WTC11 (cell line): ENCODE measurements at regions not wholly inside any gene's neighbourhood (a gene's known extent, or its start where the extent isn't known, plus 50 kb on each side); places are given as distances from the start of the nearest gene placed in this dataset.

Source experiments
- ATAC-seq: fragments of 200-7000 bp; cut with Tn5 transposase; 2 replicates; pipeline ENCODE4 v1.10.0; 2021; ENCODE audit warnings: mild to moderate bottlenecking, moderate library complexity
- CTCF ChIA-PET: fragments of 300-600 bp; sonication (Branson Sonifier 250); formaldehyde crosslinking; loops from one replicate; lab custom pipeline; 2021; ENCODE audit warnings: antibody characterized with exemption; lab: Charles Lee
- POLR2A ChIA-PET: fragments of 350-600 bp; sonication (Branson Sonifier 250); formaldehyde crosslinking; loops from one replicate; lab custom pipeline; 2021; ENCODE audit warnings: antibody characterized with exemption; lab: Charles Lee
- DNase-seq: peaks from one replicate; pipeline ENCODE4 v3.0.0; 2021; ENCODE audit warnings: low spot score
- H3K27ac Mint-ChIP-seq: 2 replicates; pipeline ENCODE4 v1.8.0; 2021; ENCODE audit warnings: mixed read lengths
- H3K27me3 Mint-ChIP-seq: 2 replicates; pipeline ENCODE4 v1.8.0; 2021; ENCODE audit warnings: low read depth, mild to moderate bottlenecking, moderate library complexity, mixed read lengths
- H3K36me3 Mint-ChIP-seq: 2 replicates; pipeline ENCODE4 v1.8.0; 2021; ENCODE audit warnings: mixed read lengths
- H3K4me1 Mint-ChIP-seq: 2 replicates; pipeline ENCODE4 v1.8.0; 2022; ENCODE audit warnings: mixed read lengths
- H3K4me3 Mint-ChIP-seq: 2 replicates; pipeline ENCODE4 v1.8.0; 2021; ENCODE audit warnings: mild to moderate bottlenecking, moderate library complexity, mixed read lengths
- H3K9me3 Mint-ChIP-seq: 2 replicates; pipeline ENCODE4 v1.8.0; 2021; ENCODE audit warnings: mixed read lengths
- FOXP1 ChIP-seq: sonication (generic); formaldehyde crosslinking; IDR thresholded peaks from 2 replicates; pipeline ENCODE4 v1.8.0; 2022; ENCODE audit warnings: missing genetic modification reagents, mild to moderate bottlenecking, moderate library complexity, borderline replicate concordance
- JAZF1 ChIP-seq: fragments of 250-450 bp; sonication (Bioruptor Pico); IDR thresholded peaks from 2 replicates; pipeline ENCODE4 v1.9.0; 2021; ENCODE audit warnings: moderate library complexity, mild to moderate bottlenecking, inconsistent platforms
- MYBL2 ChIP-seq: sonication (generic); formaldehyde crosslinking; IDR thresholded peaks from 2 replicates; pipeline ENCODE4 v1.8.1; 2023; ENCODE audit warnings: mild to moderate bottlenecking, moderate library complexity, missing genetic modification reagents
- NR1H2 ChIP-seq: sonication (generic); formaldehyde crosslinking; IDR thresholded peaks from 2 replicates; pipeline ENCODE4 v1.9.0; 2021; ENCODE audit warnings: mild to moderate bottlenecking, moderate library complexity, missing genetic modification reagents
- PRRX2 ChIP-seq: fragments of 250-450 bp; sonication (Bioruptor Pico); IDR thresholded peaks from 2 replicates; pipeline ENCODE4 v1.8.0; 2021; ENCODE audit warnings: mild to moderate bottlenecking
- SMAD4 ChIP-seq: sonication (generic); formaldehyde crosslinking; IDR thresholded peaks from 2 replicates; pipeline ENCODE4 v1.8.0; 2022; ENCODE audit warnings: mild to moderate bottlenecking, missing genetic modification reagents
- TP53 ChIP-seq: sonication (generic); formaldehyde crosslinking; IDR thresholded peaks from 2 replicates; pipeline ENCODE4 v1.8.1; 2023; ENCODE audit warnings: mild to moderate bottlenecking, missing genetic modification reagents
- ZNF671 ChIP-seq: fragments of 250-450 bp; sonication (Bioruptor Pico); IDR thresholded peaks from 2 replicates; pipeline ENCODE4 v1.8.0; 2021; ENCODE audit warnings: mild to moderate bottlenecking
- TF ChIP-seq, protein P1 (sequence below): fragments of 250-450 bp; sonication (Bioruptor Pico); IDR thresholded peaks from 2 replicates; pipeline ENCODE4 v1.9.0; 2021; ENCODE audit warnings: moderate library complexity, mild to moderate bottlenecking, inconsistent platforms, borderline replicate concordance
- TF ChIP-seq, protein P2 (sequence below): sonication (generic); formaldehyde crosslinking; IDR thresholded peaks from 2 replicates; pipeline ENCODE4 v1.8.0; 2023; ENCODE audit warnings: mild to moderate bottlenecking, missing genetic modification reagents
- TF ChIP-seq, protein P3 (sequence below): sonication (generic); formaldehyde crosslinking; IDR thresholded peaks from 2 replicates; pipeline ENCODE4 v1.8.1; 2023; ENCODE audit warnings: mild to moderate bottlenecking, missing genetic modification reagents
- TF ChIP-seq, protein P4 (sequence below): sonication (generic); formaldehyde crosslinking; IDR thresholded peaks from 2 replicates; pipeline ENCODE4 v1.8.0; 2022; ENCODE audit warnings: mild to moderate bottlenecking, missing genetic modification reagents
- TF ChIP-seq, protein P5 (sequence below): fragments of 250-450 bp; sonication (Bioruptor Pico); IDR thresholded peaks from 2 replicates; pipeline ENCODE4 v1.9.0; 2021; ENCODE audit warnings: mild to moderate bottlenecking, borderline replicate concordance
- TF ChIP-seq, protein P6 (sequence below): sonication (generic); formaldehyde crosslinking; conservative IDR thresholded peaks from 2 replicates; pipeline ENCODE4 v1.8.1; 2023; ENCODE audit warnings: mild to moderate bottlenecking, low read depth, missing genetic modification reagents, moderate library complexity
- TF ChIP-seq, protein P7 (sequence below): sonication (generic); formaldehyde crosslinking; IDR thresholded peaks from 2 replicates; pipeline ENCODE4 v1.8.0; 2023; ENCODE audit warnings: missing genetic modification reagents, mild to moderate bottlenecking, borderline replicate concordance

DNA sequence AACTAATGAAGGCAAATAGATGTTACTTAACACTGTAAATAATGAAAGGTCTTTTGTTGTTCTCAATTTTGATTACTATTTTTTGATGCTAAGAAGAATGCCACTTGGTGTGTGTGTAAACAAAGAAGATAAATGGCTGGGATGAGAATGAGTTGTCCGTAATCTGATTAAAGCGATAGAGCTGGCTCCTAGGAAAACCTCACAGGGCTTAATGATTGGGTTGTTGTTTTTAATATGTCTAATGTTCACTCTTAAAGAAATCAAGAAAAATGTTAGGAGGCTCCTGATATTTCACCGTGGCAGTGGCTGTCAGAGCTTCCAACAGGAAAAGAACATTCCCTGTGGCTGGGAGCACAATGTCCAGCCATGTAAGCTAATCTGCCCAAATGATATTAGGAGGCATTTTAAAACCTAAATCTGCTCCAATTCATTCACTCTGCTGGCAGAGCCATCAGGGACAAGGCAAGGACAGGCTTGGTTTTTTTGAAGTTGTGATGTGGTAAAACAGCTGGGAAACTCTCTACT lies 243.9 kb downstream of the SNX10 start:
- TF ChIP-seq, protein P1, sequence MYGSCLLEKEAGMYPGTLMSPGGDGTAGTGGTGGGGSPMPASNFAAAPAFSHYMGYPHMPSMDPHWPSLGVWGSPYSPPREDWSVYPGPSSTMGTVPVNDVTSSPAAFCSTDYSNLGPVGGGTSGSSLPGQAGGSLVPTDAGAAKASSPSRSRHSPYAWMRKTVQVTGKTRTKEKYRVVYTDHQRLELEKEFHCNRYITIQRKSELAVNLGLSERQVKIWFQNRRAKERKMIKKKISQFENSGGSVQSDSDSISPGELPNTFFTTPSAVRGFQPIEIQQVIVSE (CRISPR knock-in tag), result no peak
- no peak for TF ChIP-seq JAZF1 (CRISPR knock-in tag)
- TF ChIP-seq, protein P2, sequence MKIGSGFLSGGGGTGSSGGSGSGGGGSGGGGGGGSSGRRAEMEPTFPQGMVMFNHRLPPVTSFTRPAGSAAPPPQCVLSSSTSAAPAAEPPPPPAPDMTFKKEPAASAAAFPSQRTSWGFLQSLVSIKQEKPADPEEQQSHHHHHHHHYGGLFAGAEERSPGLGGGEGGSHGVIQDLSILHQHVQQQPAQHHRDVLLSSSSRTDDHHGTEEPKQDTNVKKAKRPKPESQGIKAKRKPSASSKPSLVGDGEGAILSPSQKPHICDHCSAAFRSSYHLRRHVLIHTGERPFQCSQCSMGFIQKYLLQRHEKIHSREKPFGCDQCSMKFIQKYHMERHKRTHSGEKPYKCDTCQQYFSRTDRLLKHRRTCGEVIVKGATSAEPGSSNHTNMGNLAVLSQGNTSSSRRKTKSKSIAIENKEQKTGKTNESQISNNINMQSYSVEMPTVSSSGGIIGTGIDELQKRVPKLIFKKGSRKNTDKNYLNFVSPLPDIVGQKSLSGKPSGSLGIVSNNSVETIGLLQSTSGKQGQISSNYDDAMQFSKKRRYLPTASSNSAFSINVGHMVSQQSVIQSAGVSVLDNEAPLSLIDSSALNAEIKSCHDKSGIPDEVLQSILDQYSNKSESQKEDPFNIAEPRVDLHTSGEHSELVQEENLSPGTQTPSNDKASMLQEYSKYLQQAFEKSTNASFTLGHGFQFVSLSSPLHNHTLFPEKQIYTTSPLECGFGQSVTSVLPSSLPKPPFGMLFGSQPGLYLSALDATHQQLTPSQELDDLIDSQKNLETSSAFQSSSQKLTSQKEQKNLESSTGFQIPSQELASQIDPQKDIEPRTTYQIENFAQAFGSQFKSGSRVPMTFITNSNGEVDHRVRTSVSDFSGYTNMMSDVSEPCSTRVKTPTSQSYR, result no peak
- TF ChIP-seq, protein P3, sequence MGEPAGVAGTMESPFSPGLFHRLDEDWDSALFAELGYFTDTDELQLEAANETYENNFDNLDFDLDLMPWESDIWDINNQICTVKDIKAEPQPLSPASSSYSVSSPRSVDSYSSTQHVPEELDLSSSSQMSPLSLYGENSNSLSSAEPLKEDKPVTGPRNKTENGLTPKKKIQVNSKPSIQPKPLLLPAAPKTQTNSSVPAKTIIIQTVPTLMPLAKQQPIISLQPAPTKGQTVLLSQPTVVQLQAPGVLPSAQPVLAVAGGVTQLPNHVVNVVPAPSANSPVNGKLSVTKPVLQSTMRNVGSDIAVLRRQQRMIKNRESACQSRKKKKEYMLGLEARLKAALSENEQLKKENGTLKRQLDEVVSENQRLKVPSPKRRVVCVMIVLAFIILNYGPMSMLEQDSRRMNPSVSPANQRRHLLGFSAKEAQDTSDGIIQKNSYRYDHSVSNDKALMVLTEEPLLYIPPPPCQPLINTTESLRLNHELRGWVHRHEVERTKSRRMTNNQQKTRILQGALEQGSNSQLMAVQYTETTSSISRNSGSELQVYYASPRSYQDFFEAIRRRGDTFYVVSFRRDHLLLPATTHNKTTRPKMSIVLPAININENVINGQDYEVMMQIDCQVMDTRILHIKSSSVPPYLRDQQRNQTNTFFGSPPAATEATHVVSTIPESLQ (CRISPR knock-in tag), result no peak
- TF ChIP-seq, protein P4, sequence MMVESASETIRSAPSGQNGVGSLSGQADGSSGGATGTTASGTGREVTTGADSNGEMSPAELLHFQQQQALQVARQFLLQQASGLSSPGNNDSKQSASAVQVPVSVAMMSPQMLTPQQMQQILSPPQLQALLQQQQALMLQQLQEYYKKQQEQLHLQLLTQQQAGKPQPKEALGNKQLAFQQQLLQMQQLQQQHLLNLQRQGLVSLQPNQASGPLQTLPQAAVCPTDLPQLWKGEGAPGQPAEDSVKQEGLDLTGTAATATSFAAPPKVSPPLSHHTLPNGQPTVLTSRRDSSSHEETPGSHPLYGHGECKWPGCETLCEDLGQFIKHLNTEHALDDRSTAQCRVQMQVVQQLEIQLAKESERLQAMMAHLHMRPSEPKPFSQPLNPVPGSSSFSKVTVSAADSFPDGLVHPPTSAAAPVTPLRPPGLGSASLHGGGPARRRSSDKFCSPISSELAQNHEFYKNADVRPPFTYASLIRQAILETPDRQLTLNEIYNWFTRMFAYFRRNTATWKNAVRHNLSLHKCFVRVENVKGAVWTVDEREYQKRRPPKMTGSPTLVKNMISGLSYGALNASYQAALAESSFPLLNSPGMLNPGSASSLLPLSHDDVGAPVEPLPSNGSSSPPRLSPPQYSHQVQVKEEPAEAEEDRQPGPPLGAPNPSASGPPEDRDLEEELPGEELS, result no peak
- Mint-ChIP-seq H3K27ac (no peak overlapping the region), H3K4me3 (no peak overlapping the region), H3K36me3 (no peaks in the 10 kb centered on the region), H3K9me3 (no peaks in the 10 kb centered on the region), H3K4me1 (no peaks in the 10 kb centered on the region), H3K27me3 (peaks cover 3% of the 10 kb centered on the region; the same call in 1 of the 2 replicates)
- DNase-seq (no peak), ATAC-seq (no peak)
- POLR2A ChIA-PET, result no interaction called here
- CTCF ChIA-PET, result interaction anchor here (1.1 kb wide), 1 partner anchor 14 kb away, joined by 4 read pairs; no protein-coding TSS in a partner anchor

DNA sequence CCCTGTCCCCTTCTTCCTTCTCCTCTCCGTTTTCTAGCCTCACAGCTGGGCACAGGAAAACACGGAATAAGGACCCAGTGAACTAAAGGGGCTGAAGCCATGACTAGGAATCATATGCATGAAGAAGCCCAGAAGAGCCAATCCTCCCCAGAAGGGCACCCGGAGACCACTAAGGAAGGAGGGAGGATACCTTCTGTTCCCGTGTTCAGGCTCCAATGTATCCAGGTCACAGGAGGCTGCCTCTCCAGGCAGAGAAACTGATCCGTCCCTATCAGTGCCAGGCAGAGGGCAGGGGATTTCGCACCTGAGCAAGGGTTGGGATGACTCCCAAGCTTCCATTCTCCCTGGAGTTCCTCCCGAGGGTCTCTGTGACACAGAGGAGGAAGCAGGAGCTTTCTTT lies 246.6 kb downstream of the SNX10 start:
- Mint-ChIP-seq H3K27ac (no peak overlapping the region), H3K4me1 (no peaks in the 10 kb centered on the region), H3K4me3 (no peak overlapping the region), H3K27me3 (peaks cover 3% of the 10 kb centered on the region; the same call in 1 of the 2 replicates), H3K9me3 (no peaks in the 10 kb centered on the region), H3K36me3 (no peaks in the 10 kb centered on the region)
- ATAC-seq, result no peak
- no peak for DNase-seq
- ChIA-PET CTCF (interaction anchor here (1.5 kb wide), 1 partner anchor 168 kb away, joined by 4 read pairs; no protein-coding TSS in a partner anchor), POLR2A (no interaction called here)
- TF ChIP-seq, protein P5, sequence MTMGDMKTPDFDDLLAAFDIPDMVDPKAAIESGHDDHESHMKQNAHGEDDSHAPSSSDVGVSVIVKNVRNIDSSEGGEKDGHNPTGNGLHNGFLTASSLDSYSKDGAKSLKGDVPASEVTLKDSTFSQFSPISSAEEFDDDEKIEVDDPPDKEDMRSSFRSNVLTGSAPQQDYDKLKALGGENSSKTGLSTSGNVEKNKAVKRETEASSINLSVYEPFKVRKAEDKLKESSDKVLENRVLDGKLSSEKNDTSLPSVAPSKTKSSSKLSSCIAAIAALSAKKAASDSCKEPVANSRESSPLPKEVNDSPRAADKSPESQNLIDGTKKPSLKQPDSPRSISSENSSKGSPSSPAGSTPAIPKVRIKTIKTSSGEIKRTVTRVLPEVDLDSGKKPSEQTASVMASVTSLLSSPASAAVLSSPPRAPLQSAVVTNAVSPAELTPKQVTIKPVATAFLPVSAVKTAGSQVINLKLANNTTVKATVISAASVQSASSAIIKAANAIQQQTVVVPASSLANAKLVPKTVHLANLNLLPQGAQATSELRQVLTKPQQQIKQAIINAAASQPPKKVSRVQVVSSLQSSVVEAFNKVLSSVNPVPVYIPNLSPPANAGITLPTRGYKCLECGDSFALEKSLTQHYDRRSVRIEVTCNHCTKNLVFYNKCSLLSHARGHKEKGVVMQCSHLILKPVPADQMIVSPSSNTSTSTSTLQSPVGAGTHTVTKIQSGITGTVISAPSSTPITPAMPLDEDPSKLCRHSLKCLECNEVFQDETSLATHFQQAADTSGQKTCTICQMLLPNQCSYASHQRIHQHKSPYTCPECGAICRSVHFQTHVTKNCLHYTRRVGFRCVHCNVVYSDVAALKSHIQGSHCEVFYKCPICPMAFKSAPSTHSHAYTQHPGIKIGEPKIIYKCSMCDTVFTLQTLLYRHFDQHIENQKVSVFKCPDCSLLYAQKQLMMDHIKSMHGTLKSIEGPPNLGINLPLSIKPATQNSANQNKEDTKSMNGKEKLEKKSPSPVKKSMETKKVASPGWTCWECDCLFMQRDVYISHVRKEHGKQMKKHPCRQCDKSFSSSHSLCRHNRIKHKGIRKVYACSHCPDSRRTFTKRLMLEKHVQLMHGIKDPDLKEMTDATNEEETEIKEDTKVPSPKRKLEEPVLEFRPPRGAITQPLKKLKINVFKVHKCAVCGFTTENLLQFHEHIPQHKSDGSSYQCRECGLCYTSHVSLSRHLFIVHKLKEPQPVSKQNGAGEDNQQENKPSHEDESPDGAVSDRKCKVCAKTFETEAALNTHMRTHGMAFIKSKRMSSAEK, result no peak
- TF ChIP-seq, protein P6, sequence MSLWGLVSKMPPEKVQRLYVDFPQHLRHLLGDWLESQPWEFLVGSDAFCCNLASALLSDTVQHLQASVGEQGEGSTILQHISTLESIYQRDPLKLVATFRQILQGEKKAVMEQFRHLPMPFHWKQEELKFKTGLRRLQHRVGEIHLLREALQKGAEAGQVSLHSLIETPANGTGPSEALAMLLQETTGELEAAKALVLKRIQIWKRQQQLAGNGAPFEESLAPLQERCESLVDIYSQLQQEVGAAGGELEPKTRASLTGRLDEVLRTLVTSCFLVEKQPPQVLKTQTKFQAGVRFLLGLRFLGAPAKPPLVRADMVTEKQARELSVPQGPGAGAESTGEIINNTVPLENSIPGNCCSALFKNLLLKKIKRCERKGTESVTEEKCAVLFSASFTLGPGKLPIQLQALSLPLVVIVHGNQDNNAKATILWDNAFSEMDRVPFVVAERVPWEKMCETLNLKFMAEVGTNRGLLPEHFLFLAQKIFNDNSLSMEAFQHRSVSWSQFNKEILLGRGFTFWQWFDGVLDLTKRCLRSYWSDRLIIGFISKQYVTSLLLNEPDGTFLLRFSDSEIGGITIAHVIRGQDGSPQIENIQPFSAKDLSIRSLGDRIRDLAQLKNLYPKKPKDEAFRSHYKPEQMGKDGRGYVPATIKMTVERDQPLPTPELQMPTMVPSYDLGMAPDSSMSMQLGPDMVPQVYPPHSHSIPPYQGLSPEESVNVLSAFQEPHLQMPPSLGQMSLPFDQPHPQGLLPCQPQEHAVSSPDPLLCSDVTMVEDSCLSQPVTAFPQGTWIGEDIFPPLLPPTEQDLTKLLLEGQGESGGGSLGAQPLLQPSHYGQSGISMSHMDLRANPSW (CRISPR knock-in tag), result no peak
- no peak for TF ChIP-seq NR1H2 (CRISPR knock-in tag)
- no peak for TF ChIP-seq SMAD4
- no peak for TF ChIP-seq PRRX2 (CRISPR knock-in tag)
- TF ChIP-seq FOXP1 (CRISPR knock-in tag), result no peak
- no peak for TF ChIP-seq MYBL2 (CRISPR knock-in tag)
- TF ChIP-seq, protein P7, sequence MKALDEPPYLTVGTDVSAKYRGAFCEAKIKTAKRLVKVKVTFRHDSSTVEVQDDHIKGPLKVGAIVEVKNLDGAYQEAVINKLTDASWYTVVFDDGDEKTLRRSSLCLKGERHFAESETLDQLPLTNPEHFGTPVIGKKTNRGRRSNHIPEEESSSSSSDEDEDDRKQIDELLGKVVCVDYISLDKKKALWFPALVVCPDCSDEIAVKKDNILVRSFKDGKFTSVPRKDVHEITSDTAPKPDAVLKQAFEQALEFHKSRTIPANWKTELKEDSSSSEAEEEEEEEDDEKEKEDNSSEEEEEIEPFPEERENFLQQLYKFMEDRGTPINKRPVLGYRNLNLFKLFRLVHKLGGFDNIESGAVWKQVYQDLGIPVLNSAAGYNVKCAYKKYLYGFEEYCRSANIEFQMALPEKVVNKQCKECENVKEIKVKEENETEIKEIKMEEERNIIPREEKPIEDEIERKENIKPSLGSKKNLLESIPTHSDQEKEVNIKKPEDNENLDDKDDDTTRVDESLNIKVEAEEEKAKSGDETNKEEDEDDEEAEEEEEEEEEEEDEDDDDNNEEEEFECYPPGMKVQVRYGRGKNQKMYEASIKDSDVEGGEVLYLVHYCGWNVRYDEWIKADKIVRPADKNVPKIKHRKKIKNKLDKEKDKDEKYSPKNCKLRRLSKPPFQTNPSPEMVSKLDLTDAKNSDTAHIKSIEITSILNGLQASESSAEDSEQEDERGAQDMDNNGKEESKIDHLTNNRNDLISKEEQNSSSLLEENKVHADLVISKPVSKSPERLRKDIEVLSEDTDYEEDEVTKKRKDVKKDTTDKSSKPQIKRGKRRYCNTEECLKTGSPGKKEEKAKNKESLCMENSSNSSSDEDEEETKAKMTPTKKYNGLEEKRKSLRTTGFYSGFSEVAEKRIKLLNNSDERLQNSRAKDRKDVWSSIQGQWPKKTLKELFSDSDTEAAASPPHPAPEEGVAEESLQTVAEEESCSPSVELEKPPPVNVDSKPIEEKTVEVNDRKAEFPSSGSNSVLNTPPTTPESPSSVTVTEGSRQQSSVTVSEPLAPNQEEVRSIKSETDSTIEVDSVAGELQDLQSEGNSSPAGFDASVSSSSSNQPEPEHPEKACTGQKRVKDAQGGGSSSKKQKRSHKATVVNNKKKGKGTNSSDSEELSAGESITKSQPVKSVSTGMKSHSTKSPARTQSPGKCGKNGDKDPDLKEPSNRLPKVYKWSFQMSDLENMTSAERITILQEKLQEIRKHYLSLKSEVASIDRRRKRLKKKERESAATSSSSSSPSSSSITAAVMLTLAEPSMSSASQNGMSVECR (CRISPR knock-in tag), result no peak
- TF ChIP-seq ZNF671 (CRISPR knock-in tag), result no peak
- no peak for TF ChIP-seq TP53 (CRISPR knock-in tag)
